ENCODE measurements at regions not wholly inside any gene's neighbourhood (a gene's known extent, or its start where the extent isn't known, plus 50 kb on each side); places are given as distances from the start of the nearest gene placed in this dataset.

DNA sequence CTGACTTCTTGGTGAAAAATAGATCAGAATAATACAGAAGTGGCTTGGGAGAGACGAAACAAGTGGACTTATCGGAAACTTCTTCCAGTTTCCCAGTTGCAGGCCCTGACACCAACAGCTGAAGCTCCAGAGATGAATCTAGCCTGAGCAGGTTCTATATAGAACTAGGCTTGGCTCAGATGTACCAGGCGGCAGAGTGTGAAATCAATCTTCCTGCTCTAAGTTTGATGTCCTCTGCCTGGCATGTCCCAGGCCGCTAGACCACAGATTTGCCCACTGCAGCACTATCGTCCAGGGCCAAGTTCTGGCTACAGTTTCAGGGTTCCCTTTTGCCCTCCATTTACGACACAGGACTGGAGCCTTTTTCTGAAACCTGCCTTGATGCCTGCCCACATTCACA lies 91.3 kb upstream of the PLEKHA5 start:
- intact Hi-C loops (cut with DNase I), result no loop called here

GRCh38 chr12:19039515-19039914 lies 90.0 kb upstream of the PLEKHA5 start:
- intact Hi-C loops (cut with DNase I), result no loop called here
- DNase-seq, result no peak

More for the DNA sequence above, 91.3 kb upstream of the PLEKHA5 start:
- no peak for DNase-seq

DNA sequence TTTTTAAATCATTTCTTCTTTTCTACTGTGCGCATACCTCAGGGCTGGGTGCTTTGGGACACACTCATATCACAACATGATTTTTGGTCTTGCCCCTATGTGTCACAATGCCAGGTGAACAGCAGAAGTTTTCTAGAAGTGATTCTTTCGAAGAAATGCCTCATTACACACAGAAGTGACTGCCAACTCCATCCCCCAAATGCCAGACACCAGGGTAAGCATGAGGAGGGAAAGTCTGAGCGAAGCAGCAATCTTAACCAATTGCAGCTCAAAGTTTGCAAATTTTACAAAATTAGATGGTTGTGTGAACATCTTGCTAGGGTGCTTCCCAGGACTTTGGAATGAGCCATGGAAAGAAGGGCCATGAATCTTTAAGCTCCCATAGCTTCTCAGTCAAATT lies 87.3 kb upstream of the PLEKHA5 start:
- no peak for DNase-seq
- intact Hi-C loops (cut with DNase I), result no loop called here

- intact Hi-C loops (cut with DNase I), result no loop called here
- no peak for DNase-seq
Measured at GRCh38 chr12:19044430-19044829, 85.1 kb upstream of the PLEKHA5 start.

GRCh38 chr12:19044891-19045290 lies 84.6 kb upstream of the PLEKHA5 start:
- intact Hi-C loops (cut with DNase I), result no loop called here
- no peak for DNase-seq

DNA sequence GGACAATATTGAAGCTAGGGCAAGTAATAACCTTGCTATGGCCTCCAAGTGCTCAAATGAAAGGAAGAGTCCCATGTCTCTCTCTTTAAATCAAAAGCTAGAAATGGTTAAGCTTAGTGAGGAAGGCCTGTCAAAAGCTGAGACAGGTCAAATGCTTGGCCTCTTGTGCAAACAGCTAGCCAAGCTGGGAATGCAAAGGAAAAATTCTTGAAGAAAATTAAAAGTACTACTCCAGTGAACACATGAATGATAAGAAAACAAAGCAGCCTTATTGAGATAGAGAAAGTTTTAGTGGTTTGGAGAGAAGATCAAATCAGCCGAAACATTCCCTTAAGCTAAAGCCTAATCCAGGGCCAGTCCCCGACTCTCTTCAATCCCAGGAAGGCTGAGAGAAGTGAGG lies 84.1 kb upstream of the PLEKHA5 start:
- intact Hi-C loops (cut with DNase I), result no loop called here
- DNase-seq, result no peak

- no peak for DNase-seq
- intact Hi-C loops (cut with DNase I), result no loop called here
Measured at GRCh38 chr12:19048943-19049342, 80.6 kb upstream of the PLEKHA5 start.

DNA sequence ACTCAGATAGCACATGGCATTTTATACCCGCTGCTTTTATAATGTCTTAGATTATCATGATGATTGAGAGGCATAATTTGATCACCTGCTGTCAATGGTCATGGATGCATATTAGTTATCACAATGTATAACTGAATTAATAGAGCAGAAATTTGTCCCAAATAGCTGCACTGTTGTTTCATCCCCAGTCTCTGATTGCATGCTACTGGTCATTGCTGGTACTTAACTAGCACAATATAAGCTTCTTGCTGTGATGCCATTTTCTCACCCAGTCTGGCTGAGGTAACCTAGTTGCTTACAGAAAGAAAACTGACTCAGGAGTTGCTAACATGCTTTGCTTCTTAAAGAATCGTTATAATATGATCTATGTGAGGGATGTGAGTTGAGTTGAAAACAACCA lies 76.8 kb upstream of the PLEKHA5 start:
- DNase-seq, result no peak
- intact Hi-C loops (cut with DNase I), result no loop called here

DNA sequence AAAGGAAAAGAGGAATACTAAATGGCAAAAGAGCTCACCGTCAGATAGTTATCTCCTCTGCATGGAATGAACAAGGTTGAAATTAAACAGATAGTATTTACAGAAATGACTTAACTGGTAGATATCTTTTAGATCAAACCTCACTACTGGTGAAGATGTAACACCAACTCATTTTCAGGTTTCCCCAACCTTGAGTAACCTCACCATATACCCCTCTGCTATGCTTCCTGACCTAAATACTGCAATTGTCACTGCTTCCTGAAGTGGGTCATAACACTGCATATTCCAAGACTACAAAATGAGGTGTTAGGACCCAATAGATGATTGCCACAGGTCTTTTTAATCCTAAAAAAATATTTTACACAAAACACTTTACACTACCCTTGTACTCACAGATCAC lies 76.3 kb upstream of the PLEKHA5 start:
- intact Hi-C loops (cut with DNase I), result no loop called here
- DNase-seq, result no peak

- intact Hi-C loops (cut with DNase I), result no loop called here
- DNase-seq, result no peak
Measured at GRCh38 chr12:19054035-19054434, 75.5 kb upstream of the PLEKHA5 start.

DNA sequence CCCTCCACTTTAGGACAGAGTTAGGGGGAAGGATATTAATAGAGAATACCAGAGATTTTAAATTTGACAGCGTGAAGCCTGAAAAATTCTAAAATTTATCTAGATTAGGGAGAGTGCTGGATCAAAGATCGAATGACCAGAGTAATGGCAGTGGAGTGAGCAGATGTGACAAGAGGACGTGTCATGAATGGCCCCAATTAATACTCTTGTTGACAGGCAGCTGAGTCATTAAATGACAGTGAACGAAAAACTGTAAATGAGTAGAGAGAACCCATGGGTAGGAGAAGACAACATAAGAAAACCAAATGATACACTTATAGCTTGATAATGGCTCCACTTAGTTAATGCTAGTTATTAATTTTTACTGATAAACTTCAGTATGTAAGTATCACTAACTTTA lies 73.9 kb upstream of the PLEKHA5 start:
- intact Hi-C loops (cut with DNase I), result no loop called here
- no peak for DNase-seq

- no peak for DNase-seq
- intact Hi-C loops (cut with DNase I), result no loop called here
Measured at GRCh38 chr12:19058235-19059021, 71.1 kb upstream of the PLEKHA5 start.

- intact Hi-C loops (cut with DNase I), result no loop called here
- no peak for DNase-seq
Measured at GRCh38 chr12:19064713-19065112, 64.8 kb upstream of the PLEKHA5 start.

- DNase-seq, result no peak
- intact Hi-C loops (cut with DNase I), result no loop called here
Measured at GRCh38 chr12:19065223-19065622, 64.3 kb upstream of the PLEKHA5 start.

GRCh38 chr12:19065871-19066270 lies 63.7 kb upstream of the PLEKHA5 start:
- DNase-seq, result no peak
- intact Hi-C loops (cut with DNase I), result no loop called here

GRCh38 chr12:19066475-19067001 lies 63.0 kb upstream of the PLEKHA5 start:
- intact Hi-C loops (cut with DNase I), result no loop called here
- no peak for DNase-seq

- intact Hi-C loops (cut with DNase I), result no loop called here
- DNase-seq, result no peak
Measured at GRCh38 chr12:19068137-19068536, 61.4 kb upstream of the PLEKHA5 start.

- intact Hi-C loops (cut with DNase I), result no loop called here
- no peak for DNase-seq
Measured at GRCh38 chr12:19070341-19070740, 59.2 kb upstream of the PLEKHA5 start.

DNA sequence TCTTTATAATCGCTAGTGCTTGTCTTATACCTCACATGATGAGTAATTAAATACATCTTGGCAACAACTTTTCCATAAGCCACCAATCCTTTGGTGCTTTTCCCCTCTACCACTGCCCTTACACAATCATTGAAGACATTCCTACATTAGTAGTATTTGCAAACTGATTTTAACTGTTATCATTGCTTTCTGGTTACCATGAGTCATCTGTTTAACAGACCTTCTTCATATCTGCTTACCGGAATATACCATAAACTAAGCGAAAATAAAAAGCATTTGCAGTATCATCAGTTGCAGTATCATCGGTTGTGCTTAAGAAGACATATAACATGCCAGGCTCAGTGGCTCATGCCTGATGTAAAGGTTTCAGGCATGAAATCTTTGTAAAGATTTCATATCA lies 54.8 kb upstream of the PLEKHA5 start:
- intact Hi-C loops (cut with DNase I), result no loop called here
- no peak for DNase-seq

GRCh38 chr12:19075711-19076340 lies 53.7 kb upstream of the PLEKHA5 start:
- no peak for DNase-seq
- intact Hi-C loops (cut with DNase I), result no loop called here

All from posterior cingulate gyrus (tissue), 11 donors.